GM12878 (cell line): ENCODE measurements at regions not wholly inside any gene's neighbourhood (a gene's known extent, or its start where the extent isn't known, plus 50 kb on each side); places are given as distances from the start of the nearest gene placed in this dataset.

ENCODE experiments used
- ESRRA ChIP-seq: IDR thresholded peaks from 2 replicates; pipeline ENCODE4 v1.6.1; 2012; ENCODE audit warnings: mild to moderate bottlenecking, low read length, improper control_type of control experiment
- EZH2 ChIP-seq: IDR thresholded peaks from 2 replicates; pipeline ENCODE4 v1.6.1; 2012; ENCODE audit warnings: low read depth, mild to moderate bottlenecking, control low read depth, inconsistent platforms, low read length, borderline replicate concordance; ENCODE audit not compliant: control insufficient read depth
- FOXM1 ChIP-seq: IDR thresholded peaks from 2 replicates; pipeline ENCODE4 v1.6.1; 2012; ENCODE audit warnings: low read depth, mild to moderate bottlenecking, inconsistent platforms, low read length, moderate library complexity
- POLR2A ChIP-seq: IDR thresholded peaks from 2 replicates; pipeline ENCODE4 v1.6.1; 2011; ENCODE audit warnings: low read depth, mild to moderate bottlenecking, low read length
- RFX5 ChIP-seq: IDR thresholded peaks from 2 replicates; pipeline ENCODE4 v1.6.1; 2011; ENCODE audit warnings: low read depth, low read length, improper control_type of control experiment
- SREBF2 ChIP-seq: IDR thresholded peaks from 2 replicates; pipeline ENCODE4 v1.6.1; 2012; ENCODE audit warnings: mild to moderate bottlenecking, low read length
- TAF1 ChIP-seq: IDR thresholded peaks from 2 replicates; pipeline ENCODE4 v1.6.1; 2011; ENCODE audit warnings: mild to moderate bottlenecking, low read depth, low read length, borderline replicate concordance
- TF ChIP-seq, protein P1 (sequence below): IDR thresholded peaks from 2 replicates; pipeline ENCODE4 v1.6.1; 2011; ENCODE audit warnings: borderline replicate concordance, low read depth, mild to moderate bottlenecking, moderate library complexity, mixed read lengths, low read length; ENCODE audit not compliant: insufficient read depth; ENCODE audit errors: extremely low read length
- TF ChIP-seq, protein P2 (sequence below), 3 experiments: IDR thresholded peaks in 2 of 3; conservative IDR thresholded peaks in 1 of 3; 2 replicates each; pipeline ENCODE4 v1.5.1; 2011; ENCODE audit warnings: low read depth in 3 of 3, low read length in 3 of 3, mild to moderate bottlenecking in 3 of 3, control low read depth in 2 of 3, moderate library complexity in 2 of 3, inconsistent platforms in 1 of 3, mixed read lengths in 1 of 3; ENCODE audit not compliant: control insufficient read depth in 2 of 3, insufficient read depth in 1 of 3; ENCODE audit errors: extremely low read depth in 1 of 3

DNA sequence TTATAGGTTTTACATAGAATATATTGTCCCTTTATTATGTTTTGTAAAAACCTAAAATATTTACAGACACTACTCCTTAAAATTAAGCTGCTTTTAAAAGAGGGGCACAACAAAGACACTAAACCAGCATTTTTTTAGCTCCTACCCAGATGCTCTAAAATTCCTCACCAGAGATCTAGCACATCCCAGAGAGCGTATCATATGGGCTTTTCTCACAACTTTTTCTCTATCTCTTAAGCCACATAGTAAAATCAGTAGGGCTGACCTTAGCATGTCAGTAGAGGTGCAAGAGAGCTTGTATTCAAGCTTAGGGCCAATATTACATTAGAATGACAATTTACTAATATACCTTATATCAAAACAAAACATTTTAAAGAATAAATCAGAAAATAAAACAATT is 216.3 kb downstream of the TMX3 start:
- TF ChIP-seq FOXM1 (no peak), ESRRA (no peak), POLR2A (no peak), RFX5 (no peak), SREBF2 (no peak), EZH2 (no peak), TAF1 (no peak)
- TF ChIP-seq, protein P1, sequence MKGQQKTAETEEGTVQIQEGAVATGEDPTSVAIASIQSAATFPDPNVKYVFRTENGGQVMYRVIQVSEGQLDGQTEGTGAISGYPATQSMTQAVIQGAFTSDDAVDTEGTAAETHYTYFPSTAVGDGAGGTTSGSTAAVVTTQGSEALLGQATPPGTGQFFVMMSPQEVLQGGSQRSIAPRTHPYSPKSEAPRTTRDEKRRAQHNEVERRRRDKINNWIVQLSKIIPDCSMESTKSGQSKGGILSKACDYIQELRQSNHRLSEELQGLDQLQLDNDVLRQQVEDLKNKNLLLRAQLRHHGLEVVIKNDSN = no peak
- TF ChIP-seq, protein P2, sequence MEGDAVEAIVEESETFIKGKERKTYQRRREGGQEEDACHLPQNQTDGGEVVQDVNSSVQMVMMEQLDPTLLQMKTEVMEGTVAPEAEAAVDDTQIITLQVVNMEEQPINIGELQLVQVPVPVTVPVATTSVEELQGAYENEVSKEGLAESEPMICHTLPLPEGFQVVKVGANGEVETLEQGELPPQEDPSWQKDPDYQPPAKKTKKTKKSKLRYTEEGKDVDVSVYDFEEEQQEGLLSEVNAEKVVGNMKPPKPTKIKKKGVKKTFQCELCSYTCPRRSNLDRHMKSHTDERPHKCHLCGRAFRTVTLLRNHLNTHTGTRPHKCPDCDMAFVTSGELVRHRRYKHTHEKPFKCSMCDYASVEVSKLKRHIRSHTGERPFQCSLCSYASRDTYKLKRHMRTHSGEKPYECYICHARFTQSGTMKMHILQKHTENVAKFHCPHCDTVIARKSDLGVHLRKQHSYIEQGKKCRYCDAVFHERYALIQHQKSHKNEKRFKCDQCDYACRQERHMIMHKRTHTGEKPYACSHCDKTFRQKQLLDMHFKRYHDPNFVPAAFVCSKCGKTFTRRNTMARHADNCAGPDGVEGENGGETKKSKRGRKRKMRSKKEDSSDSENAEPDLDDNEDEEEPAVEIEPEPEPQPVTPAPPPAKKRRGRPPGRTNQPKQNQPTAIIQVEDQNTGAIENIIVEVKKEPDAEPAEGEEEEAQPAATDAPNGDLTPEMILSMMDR (IDR thresholded peaks at IDR 0.05 in 2 of 3, conservative IDR thresholded peaks at IDR 0.05 in 1 of 3; ENCODE audit: control insufficient read depth in 2 of 3, extremely low read depth in 1 of 3, insufficient read depth in 1 of 3, low read depth in 3 of 3, low read length in 3 of 3) = no peak
